HAP-1 (cell line): ENCODE measurements at regions not wholly inside any gene's neighbourhood (a gene's known extent, or its start where the extent isn't known, plus 50 kb on each side); places are given as distances from the start of the nearest gene placed in this dataset.

Experiments used
- DNase-seq, 2 experiments: peaks; one replicate each; pipeline ENCODE4 v3.0.0-alpha.2; 2016 to 2020; ENCODE audit warnings: low spot score in 2 of 2
- H3K27me3 ChIP-seq: fragments of 250-450 bp; sonication (Bioruptor Pico); 2 replicates; pipeline ENCODE4 v1.5.1; 2020; ENCODE audit warnings: low read depth, mild to moderate bottlenecking, moderate library complexity
- H3K36me3 ChIP-seq: fragments of 250-450 bp; sonication (Bioruptor Pico); replicated peaks from 2 replicates; pipeline ENCODE4 v1.5.1; 2020; ENCODE audit warnings: mild to moderate bottlenecking
- H3K4me1 ChIP-seq: fragments of 250-450 bp; sonication (Bioruptor Pico); 2 replicates; pipeline ENCODE4 v1.5.1; 2020; ENCODE audit warnings: mild to moderate bottlenecking
- H3K4me3 ChIP-seq: fragments of 250-450 bp; sonication (Bioruptor Pico); 2 replicates; pipeline ENCODE4 v1.5.1; 2020; ENCODE audit warnings: mild to moderate bottlenecking, moderate library complexity
- H3K9me3 ChIP-seq: fragments of 250-450 bp; sonication (Bioruptor Pico); 2 replicates; pipeline ENCODE4 v1.5.1; 2020; ENCODE audit warnings: mild to moderate bottlenecking, moderate library complexity
- in situ Hi-C: fragments of 300-500 bp; cut with MboI; formaldehyde crosslinking; loops from 3 replicates; pipeline ENCODE4 v1.14.3; 2020; ENCODE audit warnings: low sequenced_read_pairs, inconsistent platforms, mixed read lengths

GRCh38 chr6:15036690-15037245 is 209.1 kb upstream of the JARID2 start:
- no peaks in the 10 kb centered on the region for H3K9me3 ChIP-seq
- peak; percentile 16 to 65 for DNase-seq
- H3K4me1 ChIP-seq = peaks cover 4% of the 10 kb centered on the region
- no peaks in the 10 kb centered on the region for H3K36me3 ChIP-seq
- H3K4me3 ChIP-seq = no peak overlapping the region
- no peaks in the 10 kb centered on the region for H3K27me3 ChIP-seq
- in situ Hi-C loops = no loop called here

GRCh38 chr6:15037253-15037652 is 208.6 kb upstream of the JARID2 start:
- Histone ChIP-seq H3K4me3 (no peak overlapping the region), H3K36me3 (no peaks in the 10 kb centered on the region), H3K27me3 (no peaks in the 10 kb centered on the region), H3K4me1 (peaks cover 4% of the 10 kb centered on the region), H3K9me3 (no peaks in the 10 kb centered on the region)
- in situ Hi-C loops = no loop called here
- DNase-seq = no peak

- Histone ChIP-seq H3K27me3 (no peaks in the 10 kb centered on the region), H3K9me3 (no peaks in the 10 kb centered on the region), H3K36me3 (no peaks in the 10 kb centered on the region), H3K4me1 (peaks cover 4% of the 10 kb centered on the region), H3K4me3 (no peak overlapping the region)
- in situ Hi-C loops = no loop called here
- no peak for DNase-seq
Observed at GRCh38 chr6:15038013-15038791, 207.7 kb upstream of the JARID2 start.

GRCh38 chr6:15039136-15039535 is 206.7 kb upstream of the JARID2 start:
- H3K27me3 ChIP-seq = no peaks in the 10 kb centered on the region
- H3K36me3 ChIP-seq = no peaks in the 10 kb centered on the region
- H3K4me1 ChIP-seq = peaks cover 4% of the 10 kb centered on the region
- no peaks in the 10 kb centered on the region for H3K9me3 ChIP-seq
- in situ Hi-C loops = no loop called here
- no peak overlapping the region for H3K4me3 ChIP-seq
- no peak for DNase-seq

GRCh38 chr6:15042938-15043337 is 202.9 kb upstream of the JARID2 start:
- no peaks in the 10 kb centered on the region for H3K36me3 ChIP-seq
- in situ Hi-C loops = no loop called here
- H3K4me1 ChIP-seq = no peaks in the 10 kb centered on the region
- DNase-seq = no peak
- H3K4me3 ChIP-seq = no peak overlapping the region
- no peaks in the 10 kb centered on the region for H3K27me3 ChIP-seq
- H3K9me3 ChIP-seq = no peaks in the 10 kb centered on the region

- in situ Hi-C loops = no loop called here
- DNase-seq = no peak
Observed at GRCh38 chr6:15044146-15044882, 201.6 kb upstream of the JARID2 start.

GRCh38 chr6:15044948-15045347 is 200.9 kb upstream of the JARID2 start:
- Histone ChIP-seq H3K9me3 (no peaks in the 10 kb centered on the region), H3K27me3 (no peaks in the 10 kb centered on the region), H3K36me3 (no peaks in the 10 kb centered on the region), H3K4me3 (no peak overlapping the region), H3K4me1 (no peaks in the 10 kb centered on the region)
- DNase-seq = no peak
- in situ Hi-C loops = no loop called here

More at GRCh38 chr6:15044146-15044882, 201.6 kb upstream of the JARID2 start:
- Histone ChIP-seq H3K9me3 (no peaks in the 10 kb centered on the region), H3K36me3 (no peaks in the 10 kb centered on the region), H3K27me3 (no peaks in the 10 kb centered on the region), H3K4me3 (no peak overlapping the region), H3K4me1 (no peaks in the 10 kb centered on the region)

GRCh38 chr6:15046751-15047150 is 199.1 kb upstream of the JARID2 start:
- H3K27me3 ChIP-seq = no peaks in the 10 kb centered on the region
- no peaks in the 10 kb centered on the region for H3K4me1 ChIP-seq
- H3K4me3 ChIP-seq = no peak overlapping the region
- H3K9me3 ChIP-seq = no peaks in the 10 kb centered on the region
- H3K36me3 ChIP-seq = no peaks in the 10 kb centered on the region
- no peak for DNase-seq
- in situ Hi-C loops = no loop called here

- H3K4me1 ChIP-seq = no peaks in the 10 kb centered on the region
- in situ Hi-C loops = no loop called here
- no peak for DNase-seq
- no peaks in the 10 kb centered on the region for H3K36me3 ChIP-seq
- H3K27me3 ChIP-seq = no peaks in the 10 kb centered on the region
- no peak overlapping the region for H3K4me3 ChIP-seq
- H3K9me3 ChIP-seq = no peaks in the 10 kb centered on the region
Observed at GRCh38 chr6:15048367-15048766, 197.5 kb upstream of the JARID2 start.

- in situ Hi-C loops = no loop called here
- no peak overlapping the region for H3K4me3 ChIP-seq
- no peak for DNase-seq
Observed at GRCh38 chr6:15058200-15059061, 187.4 kb upstream of the JARID2 start.

GRCh38 chr6:15061180-15061641 is 184.7 kb upstream of the JARID2 start:
- peak in 1 of 2 experiments; percentile 41 for DNase-seq
- Histone ChIP-seq H3K36me3 (no peaks in the 10 kb centered on the region), H3K4me1 (peaks cover 9% of the 10 kb centered on the region), H3K9me3 (no peaks in the 10 kb centered on the region), H3K27me3 (no peaks in the 10 kb centered on the region), H3K4me3 (no peak overlapping the region)
- in situ Hi-C loops = no loop called here

More at GRCh38 chr6:15058200-15059061, 187.4 kb upstream of the JARID2 start:
- no peaks in the 10 kb centered on the region for H3K9me3 ChIP-seq
- H3K4me1 ChIP-seq = no peaks in the 10 kb centered on the region
- no peaks in the 10 kb centered on the region for H3K36me3 ChIP-seq
- H3K27me3 ChIP-seq = no peaks in the 10 kb centered on the region

- H3K36me3 ChIP-seq = no peaks in the 10 kb centered on the region
- no peaks in the 10 kb centered on the region for H3K9me3 ChIP-seq
- no peaks in the 10 kb centered on the region for H3K27me3 ChIP-seq
- H3K4me3 ChIP-seq = no peak overlapping the region
- no peak for DNase-seq
- H3K4me1 ChIP-seq = peaks cover 13% of the 10 kb centered on the region
- in situ Hi-C loops = no loop called here
Observed at GRCh38 chr6:15061908-15062515, 183.9 kb upstream of the JARID2 start.
